LNCAP (cell line): ENCODE measurements at regions not wholly inside any gene's neighbourhood (a gene's known extent, or its start where the extent isn't known, plus 50 kb on each side); places are given as distances from the start of the nearest gene placed in this dataset.

Experiments used
- CTCF ChIP-seq: fragments of 450-650 bp; IDR thresholded peaks from 2 replicates; pipeline ENCODE4 v1.5.1; 2017; ENCODE audit warnings: mild to moderate bottlenecking

GRCh38 chr3:192031941-192032340 lies 571.0 kb downstream of the PYDC2 start:
- no peak for TF ChIP-seq CTCF

DNA sequence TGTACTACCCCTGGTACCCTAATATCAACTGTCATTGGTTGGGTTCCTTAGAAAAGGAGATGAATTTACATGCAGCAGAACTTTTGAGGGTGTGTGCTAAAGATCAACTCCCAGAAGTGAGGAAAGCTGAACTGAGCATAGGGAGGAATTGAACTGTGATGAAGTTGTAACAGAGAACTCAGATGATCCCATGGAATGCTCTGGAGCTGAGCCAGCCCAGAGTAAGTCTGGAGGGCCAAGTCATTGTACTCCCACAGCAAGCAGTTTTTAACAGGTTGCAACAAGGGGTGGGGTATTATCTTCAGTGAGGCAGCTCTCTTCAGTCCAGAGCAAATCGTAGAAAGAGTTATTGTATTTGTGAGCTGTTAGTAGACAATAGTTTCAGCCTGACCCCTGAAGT lies 572.3 kb downstream of the PYDC2 start:
- TF ChIP-seq CTCF = no peak

DNA sequence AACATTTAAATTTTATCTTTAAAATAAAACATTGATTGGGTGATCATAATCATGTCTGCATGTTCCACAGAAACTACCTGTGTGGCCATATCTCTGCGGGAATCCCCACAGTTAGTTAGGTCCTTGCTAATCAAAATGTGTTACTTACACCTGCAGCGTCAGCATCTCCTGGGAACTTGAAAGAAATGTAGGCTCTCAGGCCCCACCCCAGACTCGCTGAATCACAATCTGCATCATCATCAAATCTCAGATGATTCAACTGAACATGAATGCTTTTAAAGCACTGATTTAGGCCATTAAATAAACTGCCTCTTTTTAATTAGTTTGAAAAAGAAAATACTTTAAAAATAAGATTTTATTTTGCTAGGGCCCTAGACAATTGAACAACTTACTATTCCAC lies 577.8 kb downstream of the PYDC2 start:
- no peak for TF ChIP-seq CTCF

DNA sequence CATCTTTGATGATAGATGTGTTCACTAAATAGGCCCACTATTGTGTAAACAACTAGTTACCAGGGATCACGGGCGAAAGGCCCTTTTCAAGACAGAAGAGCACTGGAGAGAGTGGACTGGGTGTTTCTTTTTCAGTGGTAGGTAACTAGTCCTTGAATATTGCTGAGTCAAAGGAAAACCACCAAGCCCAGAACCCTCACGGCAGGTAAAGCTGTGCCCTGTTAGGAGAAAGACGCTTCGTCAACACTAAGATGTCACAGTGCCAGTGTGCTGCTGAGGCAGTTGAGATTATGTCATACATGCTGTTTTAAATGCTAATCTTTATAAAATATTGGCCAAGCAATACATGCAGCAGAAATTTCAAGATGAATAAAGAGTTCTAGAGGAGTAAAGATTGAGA lies 578.6 kb downstream of the PYDC2 start:
- TF ChIP-seq CTCF = no peak

DNA sequence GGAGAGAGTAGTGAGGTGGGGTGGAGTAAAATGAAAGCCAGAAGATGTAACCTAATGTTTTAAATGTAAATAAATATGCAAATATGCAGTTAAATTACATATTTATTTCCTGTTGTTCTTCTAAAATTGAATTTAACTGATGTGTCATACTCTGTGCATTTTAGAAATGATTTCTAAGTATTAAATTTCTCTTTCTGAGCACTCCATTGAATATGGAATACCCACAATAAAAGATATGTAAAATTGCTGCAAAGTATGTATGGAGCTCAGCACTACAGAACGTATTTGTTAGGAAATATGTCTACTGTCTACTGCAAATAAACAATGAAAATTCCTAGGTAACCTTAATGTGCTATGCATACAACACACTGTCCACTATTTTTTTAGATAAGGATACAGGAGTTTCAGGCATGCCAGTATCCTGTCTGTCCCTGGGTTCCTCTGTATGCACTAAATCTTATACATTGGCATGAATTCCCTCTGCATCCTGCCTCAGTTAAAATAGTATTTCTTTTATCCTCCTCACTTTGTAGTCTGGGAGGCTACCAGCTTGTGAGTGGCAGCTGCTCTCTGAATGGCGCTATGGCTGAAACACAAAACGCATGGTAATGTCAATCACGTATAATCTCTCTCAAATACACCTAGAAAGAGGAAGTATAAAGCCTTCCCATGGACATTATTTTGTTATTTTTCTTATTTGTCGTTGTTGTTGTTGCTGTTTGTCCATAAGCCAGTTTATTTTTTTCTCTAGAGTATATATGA lies 579.5 kb downstream of the PYDC2 start:
- no peak for TF ChIP-seq CTCF

DNA sequence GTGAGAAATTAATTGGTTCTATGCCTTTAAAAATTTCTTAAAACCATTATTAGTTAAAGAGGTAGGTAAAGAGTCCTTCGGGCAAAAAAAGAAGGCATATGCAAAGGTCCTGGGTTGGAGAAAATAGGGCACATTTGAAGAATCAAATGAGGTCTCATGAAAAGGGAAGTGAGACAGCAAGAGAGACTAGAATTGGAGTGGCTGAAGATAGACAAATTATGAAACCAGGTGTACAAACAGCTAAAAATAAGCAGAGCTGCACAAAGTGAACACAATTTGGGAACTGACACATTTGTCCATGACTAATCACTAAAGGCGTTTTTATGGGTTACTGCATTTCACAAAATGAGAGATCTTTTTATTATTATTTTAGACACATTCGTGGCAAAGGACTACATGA lies 581.2 kb downstream of the PYDC2 start:
- TF ChIP-seq CTCF = no peak

GRCh38 chr3:192054881-192055280 lies 593.9 kb downstream of the PYDC2 start:
- no peak for TF ChIP-seq CTCF

GRCh38 chr3:192055946-192056345 lies 595.0 kb downstream of the PYDC2 start:
- TF ChIP-seq CTCF = no peak
